Chondrocyte (in vitro differentiated cells): ENCODE measurements at regions not wholly inside any gene's neighbourhood (a gene's known extent, or its start where the extent isn't known, plus 50 kb on each side); places are given as distances from the start of the nearest gene placed in this dataset.

Source experiments
- DNase-seq: peaks from one replicate; pipeline ENCODE4 v3.0.0; 2021; ENCODE audit warnings: mixed read lengths, low spot score
- H3K27ac Mint-ChIP-seq: one replicate; pipeline ENCODE4 v1.8.0; 2021; ENCODE audit warnings: mild to moderate bottlenecking, moderate library complexity, mixed read lengths; ENCODE audit not compliant: unreplicated experiment
- H3K27me3 Mint-ChIP-seq: 2 replicates; pipeline ENCODE4 v1.8.0; 2021; ENCODE audit warnings: low read depth, mixed read lengths
- H3K36me3 Mint-ChIP-seq: 2 replicates; pipeline ENCODE4 v1.8.0; 2021; ENCODE audit warnings: low read depth, mixed read lengths
- H3K4me1 Mint-ChIP-seq: 2 replicates; pipeline ENCODE4 v1.8.0; 2021; ENCODE audit warnings: low read depth, mild to moderate bottlenecking, mixed read lengths
- H3K4me3 Mint-ChIP-seq: one replicate; pipeline ENCODE4 v1.8.0; 2021; ENCODE audit warnings: mild to moderate bottlenecking, moderate library complexity, mixed read lengths; ENCODE audit not compliant: unreplicated experiment
- H3K9me3 Mint-ChIP-seq: 2 replicates; pipeline ENCODE4 v1.8.0; 2021; ENCODE audit warnings: low read depth, mixed read lengths
- CTCF ChIP-seq: fragments of 200-600 bp; sonication (generic); IDR thresholded peaks from 2 replicates; pipeline ENCODE4 v1.5.0; 2021; ENCODE audit warnings: antibody characterized with exemption, mild to moderate bottlenecking, moderate library complexity

- Mint-ChIP-seq H3K4me3 (no peak overlapping the region), H3K27ac (no peak overlapping the region), H3K36me3 (no peaks in the 10 kb centered on the region), H3K27me3 (peaks cover 3% of the 10 kb centered on the region), H3K9me3 (no peaks in the 10 kb centered on the region), H3K4me1 (no peaks in the 10 kb centered on the region)
- no peak for DNase-seq
- TF ChIP-seq CTCF: no peak
Observed at GRCh38 chr11:79950741-79951140, 509.9 kb upstream of the TENM4 start.

- Mint-ChIP-seq H3K27ac (no peak overlapping the region), H3K4me3 (no peak overlapping the region), H3K9me3 (no peaks in the 10 kb centered on the region), H3K36me3 (no peaks in the 10 kb centered on the region), H3K27me3 (peaks cover 6% of the 10 kb centered on the region), H3K4me1 (no peaks in the 10 kb centered on the region)
- no peak for TF ChIP-seq CTCF
- no peak for DNase-seq
Observed at GRCh38 chr11:79950172-79950571, 509.3 kb upstream of the TENM4 start.

- Mint-ChIP-seq H3K4me3 (no peak overlapping the region), H3K4me1 (no peaks in the 10 kb centered on the region), H3K27me3 (peaks cover 6% of the 10 kb centered on the region), H3K36me3 (no peaks in the 10 kb centered on the region), H3K27ac (no peak overlapping the region), H3K9me3 (no peaks in the 10 kb centered on the region)
- TF ChIP-seq CTCF: no peak
- no peak for DNase-seq
Observed at GRCh38 chr11:79949574-79949973, 508.7 kb upstream of the TENM4 start.

- Mint-ChIP-seq H3K9me3 (peaks cover 3% of the 10 kb centered on the region), H3K4me1 (no peaks in the 10 kb centered on the region), H3K4me3 (no peak overlapping the region), H3K27me3 (peaks cover 13% of the 10 kb centered on the region), H3K27ac (no peak overlapping the region), H3K36me3 (no peaks in the 10 kb centered on the region)
- no peak for TF ChIP-seq CTCF
- DNase-seq: no peak
Observed at GRCh38 chr11:79942646-79943045, 501.8 kb upstream of the TENM4 start.

- Mint-ChIP-seq H3K27me3 (peaks cover 12% of the 10 kb centered on the region), H3K27ac (no peak overlapping the region), H3K36me3 (no peaks in the 10 kb centered on the region), H3K4me3 (no peak overlapping the region), H3K9me3 (peaks cover 3% of the 10 kb centered on the region), H3K4me1 (no peaks in the 10 kb centered on the region)
- no peak for TF ChIP-seq CTCF
- DNase-seq: no peak
Observed at GRCh38 chr11:79942090-79942489, 501.3 kb upstream of the TENM4 start.
